ENCODE measurements at regions not wholly inside any gene's neighbourhood (a gene's known extent, or its start where the extent isn't known, plus 50 kb on each side); places are given as distances from the start of the nearest gene placed in this dataset.
"Not testable (repeated sequence)": the region's sequence is repeated elsewhere in the genome, so short reads cannot be mapped to it uniquely, and the experiment has no call there.

GRCh38 chr3:105976196-105976595, 107.4 kb upstream of the CBLB start:
- DNase-seq (ENCODE audit: low read depth in 4 of 4, low spot score in 1 of 4), result no peak

- DNase-seq (ENCODE audit: low read depth in 4 of 4, low spot score in 1 of 4), result no peak
These were observed 111.1 kb upstream of the CBLB start for GRCh38 chr3:105979961-105980360.

DNA sequence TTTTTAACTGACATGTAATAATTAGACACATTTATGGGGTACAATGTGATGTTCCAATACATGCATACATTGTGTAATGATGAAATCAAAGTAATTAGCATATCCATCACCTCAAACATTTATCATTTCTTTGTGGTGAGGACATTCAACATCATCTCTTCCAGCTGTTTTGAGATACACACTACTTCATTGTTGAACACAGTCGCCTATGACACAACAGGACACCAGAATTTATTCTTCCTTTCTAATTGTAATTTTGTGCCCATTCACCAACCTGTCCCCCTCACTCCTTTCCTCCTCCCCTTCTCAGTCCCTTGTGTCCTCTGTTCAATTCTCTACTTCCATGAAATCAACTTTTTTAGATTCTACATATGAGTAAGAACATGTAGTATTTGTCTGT, 113.4 kb upstream of the CBLB start:
- no peak for DNase-seq (ENCODE audit: low read depth in 4 of 4, low spot score in 1 of 4)

GRCh38 chr3:105984837-105985236, 116.0 kb upstream of the CBLB start:
- no peak for DNase-seq (ENCODE audit: low read depth in 4 of 4, low spot score in 1 of 4)

DNA sequence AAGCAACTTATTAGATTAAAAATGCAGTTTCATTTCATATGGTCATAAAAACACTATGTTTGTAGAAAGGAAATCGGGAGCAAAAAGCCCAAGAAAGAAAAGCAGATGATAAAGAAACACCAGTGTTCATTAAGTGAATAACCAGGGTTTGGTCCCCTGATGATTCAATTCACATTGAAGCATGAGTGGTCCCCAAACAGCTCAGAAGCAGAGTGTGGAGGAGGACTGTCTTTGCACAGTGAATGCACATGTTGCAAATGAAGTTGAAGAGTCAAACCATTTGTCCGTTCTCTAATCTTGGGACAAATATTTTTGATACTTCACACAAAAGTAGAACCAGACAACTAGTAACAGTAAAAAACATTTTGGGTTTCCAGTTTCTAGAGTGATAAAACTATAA, 117.5 kb upstream of the CBLB start:
- not testable (repeated sequence) for DNase-seq (ENCODE audit: low read depth in 4 of 4, low spot score in 1 of 4)

GRCh38 chr3:105987809-105988208, 119.0 kb upstream of the CBLB start:
- DNase-seq (ENCODE audit: low read depth in 4 of 4, low spot score in 1 of 4), result no peak

DNA sequence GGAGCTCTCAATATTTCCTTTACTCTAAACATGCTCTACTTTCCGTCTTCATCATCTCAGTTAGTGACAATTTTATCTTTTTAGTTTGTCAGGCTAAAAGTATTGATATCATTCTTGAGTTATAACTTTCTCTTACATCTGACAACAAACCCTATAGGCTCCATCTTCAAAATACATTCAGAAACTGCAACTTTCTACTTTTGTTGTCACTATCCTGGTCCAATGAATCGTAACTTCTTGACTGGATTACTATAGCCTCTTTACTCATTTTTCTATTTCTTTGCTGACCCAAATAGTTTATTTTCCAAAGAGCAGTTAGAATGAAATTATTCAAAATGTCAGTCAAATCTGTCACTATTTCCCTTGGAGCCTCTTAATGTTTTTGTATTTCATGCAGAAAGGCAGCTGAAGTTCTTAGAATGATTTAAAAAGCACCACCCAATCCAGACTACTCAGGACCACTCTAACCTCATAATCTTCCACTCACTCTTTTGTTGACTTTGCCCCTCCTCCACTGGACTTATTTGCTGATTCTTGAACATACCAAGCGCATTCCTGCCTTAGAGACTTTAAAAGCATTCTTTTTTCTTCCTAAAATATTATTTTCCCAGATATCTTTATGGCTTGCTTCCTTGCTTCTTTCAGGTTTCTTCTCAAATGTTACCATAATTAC, 119.9 kb upstream of the CBLB start:
- DNase-seq (ENCODE audit: low read depth in 4 of 4, low spot score in 1 of 4), result no peak

DNA sequence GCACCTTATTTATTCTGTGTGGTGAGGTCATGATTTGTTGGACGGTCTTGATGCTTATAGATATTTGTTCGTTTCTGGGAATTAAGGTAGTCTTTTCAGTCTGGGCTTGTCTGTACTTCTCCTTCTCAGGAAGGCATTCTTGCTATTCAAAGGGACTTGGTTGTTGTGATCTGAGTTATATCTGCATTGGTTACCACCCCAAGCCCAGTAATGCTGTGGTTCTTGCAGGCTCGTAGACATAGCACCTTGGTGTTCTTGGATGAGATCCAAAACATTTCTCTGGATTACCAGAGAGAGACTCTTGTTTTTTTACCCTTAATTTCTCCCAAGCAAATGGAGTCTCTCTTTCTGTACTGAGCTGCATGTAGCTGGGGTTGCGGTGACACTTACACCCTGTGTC, 128.0 kb upstream of the CBLB start:
- no peak for DNase-seq (ENCODE audit: low read depth in 4 of 4, low spot score in 1 of 4)

- DNase-seq (ENCODE audit: low read depth in 4 of 4, low spot score in 1 of 4), result no peak
These were observed 128.6 kb upstream of the CBLB start for GRCh38 chr3:105997466-105997799.

DNA sequence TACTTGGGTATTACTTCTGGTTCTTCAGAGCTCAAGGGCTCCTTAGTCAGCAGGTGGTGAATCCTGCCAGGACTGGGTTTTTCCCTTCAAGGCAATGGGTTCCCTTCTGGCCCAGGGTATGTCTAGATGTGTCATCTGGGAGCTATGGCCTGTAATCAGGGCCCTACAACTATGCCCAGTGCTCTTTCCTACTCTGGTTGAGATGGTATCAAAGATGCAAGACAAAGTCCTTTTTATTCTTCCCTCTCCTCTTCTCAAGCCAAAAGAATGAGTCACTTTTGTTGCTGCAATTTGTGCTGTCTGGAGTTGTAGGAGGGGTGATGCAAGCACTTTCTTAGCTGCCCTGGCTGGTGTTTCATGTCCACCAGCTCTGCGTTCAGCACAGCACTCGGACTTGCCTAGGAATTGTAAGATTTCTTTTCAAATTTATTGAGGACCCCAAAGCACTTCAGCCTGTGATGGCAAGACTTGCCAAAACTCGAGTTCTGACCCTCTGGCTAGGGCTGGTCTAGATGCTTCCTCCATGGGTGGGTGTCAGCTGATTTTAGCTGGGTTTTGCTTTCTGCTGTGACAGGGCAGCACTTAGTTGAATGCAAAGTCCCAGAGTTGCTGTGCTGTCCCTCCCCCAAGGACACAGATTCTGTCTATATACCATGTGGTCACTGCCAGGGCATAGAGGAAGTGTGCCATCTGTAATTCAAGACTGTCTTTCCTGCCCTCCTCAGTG, 129.2 kb upstream of the CBLB start:
- no peak for DNase-seq (ENCODE audit: low read depth in 4 of 4, low spot score in 1 of 4)

DNA sequence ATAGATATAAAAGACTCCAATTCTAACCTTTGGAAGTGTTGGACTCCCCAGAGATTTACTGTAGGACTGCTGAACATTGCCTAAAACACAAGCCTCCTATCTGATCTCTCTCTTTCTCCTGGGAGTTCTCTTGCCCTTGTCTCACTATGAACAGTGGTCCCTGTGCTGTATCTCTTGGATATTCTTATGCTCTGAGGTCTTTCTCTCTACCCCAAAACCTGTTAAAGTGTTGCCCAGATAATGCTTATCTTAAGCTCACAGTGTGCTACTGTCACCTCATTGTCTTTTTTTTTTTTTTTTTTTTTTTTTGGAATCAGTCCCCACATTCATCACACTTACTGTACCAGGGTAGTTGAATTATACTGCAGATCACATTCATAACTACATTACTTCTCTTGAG, 131.0 kb upstream of the CBLB start:
- no peak for DNase-seq (ENCODE audit: low read depth in 4 of 4, low spot score in 1 of 4)

- no peak for DNase-seq (ENCODE audit: low read depth in 4 of 4, low spot score in 1 of 4)
These were observed 133.1 kb upstream of the CBLB start for GRCh38 chr3:106001923-106002322.

DNA sequence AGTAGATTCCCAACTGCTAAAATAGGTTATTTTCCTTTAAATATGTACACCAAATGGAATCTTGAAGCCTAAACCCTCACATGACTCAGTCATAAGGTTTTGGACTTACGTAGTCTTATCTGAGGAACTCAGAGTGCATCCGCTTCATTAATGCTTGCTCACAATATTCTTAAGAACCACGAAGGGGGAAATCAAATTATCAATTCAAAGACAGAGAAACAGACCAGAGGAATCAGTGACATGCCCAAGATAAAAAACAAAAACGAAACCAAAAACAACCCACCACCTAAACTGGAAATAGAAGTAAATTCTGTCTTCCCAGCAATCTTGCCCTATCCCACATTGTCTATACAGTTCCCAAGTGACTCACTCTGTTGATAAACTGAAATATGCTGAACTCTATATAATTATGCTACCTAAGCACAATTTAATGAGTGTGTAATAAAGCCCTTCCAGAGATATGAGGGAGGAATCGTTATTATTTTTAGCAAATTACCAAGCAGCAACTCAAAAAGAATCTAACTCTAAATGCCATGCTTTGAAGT, 135.4 kb upstream of the CBLB start:
- DNase-seq (ENCODE audit: low read depth in 4 of 4, low spot score in 1 of 4), result no peak

- no peak for DNase-seq (ENCODE audit: low read depth in 4 of 4, low spot score in 1 of 4)
These were observed 136.0 kb upstream of the CBLB start for GRCh38 chr3:106004826-106005225.

GRCh38 chr3:106006001-106006400, 137.2 kb upstream of the CBLB start:
- no peak for DNase-seq (ENCODE audit: low read depth in 4 of 4, low spot score in 1 of 4)

DNA sequence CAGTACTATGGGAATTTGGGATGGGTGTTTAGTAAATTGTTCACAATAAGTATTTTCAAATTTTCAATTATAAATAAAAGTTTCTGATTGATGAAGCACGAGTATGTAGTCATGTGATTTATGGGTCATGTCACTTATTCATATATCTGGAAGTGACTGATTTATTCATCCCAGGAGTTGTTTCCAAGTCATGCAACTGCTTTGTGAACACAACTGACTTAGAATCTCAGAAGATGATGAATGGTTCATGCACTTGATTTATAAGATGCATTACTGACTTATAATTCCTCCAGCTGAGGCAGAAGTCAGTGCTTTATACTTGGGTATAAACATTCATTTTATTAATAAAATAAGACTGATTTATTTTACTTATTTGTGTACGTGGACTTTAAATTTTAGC, 137.8 kb upstream of the CBLB start:
- no peak for DNase-seq (ENCODE audit: low read depth in 4 of 4, low spot score in 1 of 4)

DNA sequence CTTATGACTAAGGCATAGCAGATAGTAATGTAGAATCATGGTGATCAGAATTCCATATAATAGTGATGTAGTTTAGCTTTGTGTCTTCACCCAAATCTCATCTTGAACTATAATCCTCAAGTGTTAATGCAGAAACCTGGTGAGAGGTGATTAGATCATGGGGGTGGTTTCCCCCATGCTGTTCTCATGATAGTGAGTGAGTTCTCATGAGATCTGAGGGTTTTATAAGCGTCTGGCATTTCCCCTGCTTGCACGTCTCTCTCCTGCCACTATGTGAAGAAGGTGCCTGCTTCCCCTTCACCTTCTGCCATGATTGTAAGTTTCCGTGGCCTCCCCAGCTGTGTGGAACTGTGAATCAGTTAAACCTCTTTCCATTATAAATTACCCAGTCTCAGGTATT, 138.7 kb upstream of the CBLB start:
- peak in 1 of 4 experiments; percentile 6 for DNase-seq (ENCODE audit: low read depth in 4 of 4, low spot score in 1 of 4)

- no peak for DNase-seq (ENCODE audit: low read depth in 4 of 4, low spot score in 1 of 4)
These were observed 140.0 kb upstream of the CBLB start for GRCh38 chr3:106008766-106009165.

GRCh38 chr3:106010829-106011228, 142.0 kb upstream of the CBLB start:
- DNase-seq (ENCODE audit: low read depth in 4 of 4, low spot score in 1 of 4), result no peak

- no peak for DNase-seq (ENCODE audit: low read depth in 4 of 4, low spot score in 1 of 4)
These were observed 145.2 kb upstream of the CBLB start for GRCh38 chr3:106013971-106014370.

GRCh38 chr3:106014518-106014917, 145.7 kb upstream of the CBLB start:
- no peak for DNase-seq (ENCODE audit: low read depth in 4 of 4, low spot score in 1 of 4)

DNA sequence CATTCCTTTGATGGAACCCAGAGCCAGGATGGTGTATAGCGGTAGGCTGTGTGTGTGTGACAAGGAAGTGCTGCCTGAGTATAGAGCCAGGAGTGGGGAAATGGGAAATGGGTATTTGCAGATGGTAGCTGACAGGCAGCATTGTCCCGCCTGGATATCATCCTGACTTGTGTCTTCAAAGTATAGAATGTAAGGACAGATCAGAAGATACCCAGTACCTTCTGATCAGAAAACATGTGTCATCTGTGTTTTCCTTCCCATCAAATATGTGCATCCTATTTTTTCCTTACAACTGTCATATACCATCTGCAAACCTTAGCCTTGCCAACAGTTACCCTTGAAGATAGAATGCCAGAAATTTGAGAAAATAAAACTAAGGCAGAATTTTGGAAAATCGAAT, 146.2 kb upstream of the CBLB start:
- DNase-seq (ENCODE audit: low read depth in 4 of 4, low spot score in 1 of 4), result no peak

- no peak for DNase-seq (ENCODE audit: low read depth in 4 of 4, low spot score in 1 of 4)
These were observed 149.3 kb upstream of the CBLB start for GRCh38 chr3:106018102-106018501.
